Testis (tissue), 2 donors: ENCODE measurements at regions not wholly inside any gene's neighbourhood (a gene's known extent, or its start where the extent isn't known, plus 50 kb on each side); places are given as distances from the start of the nearest gene placed in this dataset.

Source experiments
- CTCF ChIP-seq, 3 experiments: fragments of 450-650 bp in 2 of 3; fragments of 200-600 bp in 1 of 3; sonication (generic) in 1 of 3; IDR thresholded peaks; one replicate each; pipeline ENCODE4 v1.5.1; 2016 to 2019; ENCODE audit warnings: antibody characterized with exemption in 3 of 3, mild to moderate bottlenecking in 2 of 3, moderate library complexity in 1 of 3
- POLR2A ChIP-seq: fragments of 450-650 bp; IDR thresholded peaks from one replicate; pipeline ENCODE4 v1.6.1; 2017; ENCODE audit warnings: antibody characterized with exemption, mild to moderate bottlenecking, moderate library complexity

GRCh38 chr12:45572114-45572513, 157.4 kb upstream of the ARID2 start:
- TF ChIP-seq CTCF (IDR thresholded peaks at IDR 0.05) (no peak), POLR2A (no peak)
